ENCODE measurements at regions not wholly inside any gene's neighbourhood (a gene's known extent, or its start where the extent isn't known, plus 50 kb on each side); places are given as distances from the start of the nearest gene placed in this dataset.

DNA sequence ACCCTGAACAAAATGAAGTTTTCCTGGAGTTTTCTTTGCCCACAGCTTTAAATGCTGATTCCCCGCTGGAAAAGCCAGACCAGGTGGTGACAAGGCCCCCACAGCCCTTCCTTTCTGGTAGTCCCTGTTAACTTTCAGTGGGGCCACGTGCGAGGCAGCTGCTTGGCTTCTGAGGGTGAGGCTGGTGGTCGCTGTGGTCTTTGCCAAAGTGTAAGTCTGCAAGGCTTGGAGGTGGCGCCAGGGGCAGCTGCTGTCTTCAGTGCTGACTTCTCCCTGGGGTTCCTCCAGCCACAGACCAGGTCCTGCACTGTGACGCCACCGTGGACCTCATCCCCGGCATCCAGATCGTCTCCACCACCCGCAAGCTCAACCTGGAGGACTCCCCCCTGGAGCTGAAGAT lies 54.1 kb upstream of the TAMM41 start:
- H3K9ac ChIP-seq (ENCODE audit: extremely low read depth, low read length, poor library complexity, severe bottlenecking): no peak overlapping the region
- WGBS, 2 experiments (ENCODE audit: insufficient coverage in 1 of 2, insufficient read length in 1 of 2): 93 to 97% methylated on average over 5 to 10 of the region's 10 CpGs
- no peaks in the 10 kb centered on the region for H3K36me3 ChIP-seq (ENCODE audit: control insufficient read depth, insufficient read depth, low read length)
- no peak overlapping the region for H3K4me3 ChIP-seq (ENCODE audit: low read length)
- Mint-ChIP-seq H3K4me1 (no peaks in the 10 kb centered on the region), H3K27me3 (ENCODE audit: insufficient read depth) (peaks cover 8% of the 10 kb centered on the region), H3K9me3 (no peaks in the 10 kb centered on the region), H3K4me3 (no peak overlapping the region), H3K36me3 (ENCODE audit: low read depth) (no peaks in the 10 kb centered on the region), H3K27ac (no peak overlapping the region)
- H3K9me3 ChIP-seq (ENCODE audit: control insufficient read depth, low read length): no peaks in the 10 kb centered on the region
- DNase-seq: no peak
- H3K27me3 ChIP-seq (ENCODE audit: control insufficient read depth, insufficient read depth, low read length, poor library complexity, severe bottlenecking): no peaks in the 10 kb centered on the region
- no peaks in the 10 kb centered on the region for H3K4me1 ChIP-seq (ENCODE audit: control insufficient read depth, insufficient read depth, low read length)
- no peak overlapping the region for H3K27ac ChIP-seq (ENCODE audit: low read depth, low read length)
- TF ChIP-seq, protein P1, sequence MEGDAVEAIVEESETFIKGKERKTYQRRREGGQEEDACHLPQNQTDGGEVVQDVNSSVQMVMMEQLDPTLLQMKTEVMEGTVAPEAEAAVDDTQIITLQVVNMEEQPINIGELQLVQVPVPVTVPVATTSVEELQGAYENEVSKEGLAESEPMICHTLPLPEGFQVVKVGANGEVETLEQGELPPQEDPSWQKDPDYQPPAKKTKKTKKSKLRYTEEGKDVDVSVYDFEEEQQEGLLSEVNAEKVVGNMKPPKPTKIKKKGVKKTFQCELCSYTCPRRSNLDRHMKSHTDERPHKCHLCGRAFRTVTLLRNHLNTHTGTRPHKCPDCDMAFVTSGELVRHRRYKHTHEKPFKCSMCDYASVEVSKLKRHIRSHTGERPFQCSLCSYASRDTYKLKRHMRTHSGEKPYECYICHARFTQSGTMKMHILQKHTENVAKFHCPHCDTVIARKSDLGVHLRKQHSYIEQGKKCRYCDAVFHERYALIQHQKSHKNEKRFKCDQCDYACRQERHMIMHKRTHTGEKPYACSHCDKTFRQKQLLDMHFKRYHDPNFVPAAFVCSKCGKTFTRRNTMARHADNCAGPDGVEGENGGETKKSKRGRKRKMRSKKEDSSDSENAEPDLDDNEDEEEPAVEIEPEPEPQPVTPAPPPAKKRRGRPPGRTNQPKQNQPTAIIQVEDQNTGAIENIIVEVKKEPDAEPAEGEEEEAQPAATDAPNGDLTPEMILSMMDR (conservative IDR thresholded peaks at IDR 0.05): no peak

DNA sequence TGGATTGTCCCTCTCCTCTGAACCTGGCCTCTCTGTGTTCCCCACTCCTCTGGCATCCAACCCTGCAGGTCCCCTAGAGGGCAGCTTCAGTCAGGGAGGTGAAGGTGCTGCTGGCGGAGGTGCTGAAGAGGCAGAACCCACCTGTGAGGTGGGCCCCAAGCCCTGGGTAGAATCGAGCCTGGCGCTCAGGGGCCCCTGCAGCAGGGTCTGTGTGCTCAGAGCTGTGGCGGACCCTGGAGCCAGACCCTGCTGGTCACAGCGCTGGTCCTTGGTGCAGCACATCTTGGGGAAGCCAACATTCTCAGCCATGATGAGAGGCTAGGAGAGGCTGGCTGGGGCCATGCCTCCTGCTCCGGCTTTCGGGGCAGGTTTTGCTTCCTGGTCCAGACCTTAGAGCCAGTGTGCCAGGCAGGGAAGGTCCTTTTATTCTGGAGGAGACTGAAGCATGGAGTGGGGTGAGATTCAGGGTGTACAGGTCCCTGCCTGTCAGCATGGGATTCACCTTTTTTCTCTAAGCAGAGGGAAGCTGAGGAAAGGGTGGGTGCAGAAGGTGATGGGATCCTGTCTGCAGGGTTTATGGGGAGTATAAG lies 54.7 kb upstream of the TAMM41 start:
- no peaks in the 10 kb centered on the region for H3K9me3 Mint-ChIP-seq
- no peaks in the 10 kb centered on the region for H3K27me3 ChIP-seq (ENCODE audit: control insufficient read depth, insufficient read depth, low read length, poor library complexity, severe bottlenecking)
- WGBS, 2 experiments (ENCODE audit: insufficient coverage in 1 of 2, insufficient read length in 1 of 2): 91 to 97% methylated on average over 7 of the region's 7 CpGs
- H3K27ac ChIP-seq (ENCODE audit: low read depth, low read length): no peak overlapping the region
- H3K4me1 ChIP-seq (ENCODE audit: control insufficient read depth, insufficient read depth, low read length): no peaks in the 10 kb centered on the region
- H3K9ac ChIP-seq (ENCODE audit: extremely low read depth, low read length, poor library complexity, severe bottlenecking): no peak overlapping the region
- H3K4me1 Mint-ChIP-seq: no peaks in the 10 kb centered on the region
- H3K27ac Mint-ChIP-seq: no peak overlapping the region
- H3K4me3 ChIP-seq (ENCODE audit: low read length): no peak overlapping the region
- TF ChIP-seq, protein P1 (conservative IDR thresholded peaks at IDR 0.05): no peak
- no peaks in the 10 kb centered on the region for H3K36me3 Mint-ChIP-seq (ENCODE audit: low read depth)
- no peaks in the 10 kb centered on the region for H3K36me3 ChIP-seq (ENCODE audit: control insufficient read depth, insufficient read depth, low read length)
- H3K27me3 Mint-ChIP-seq (ENCODE audit: insufficient read depth): peaks cover 5% of the 10 kb centered on the region
- H3K9me3 ChIP-seq (ENCODE audit: control insufficient read depth, low read length): no peaks in the 10 kb centered on the region
- no peak overlapping the region for H3K4me3 Mint-ChIP-seq
- no peak for DNase-seq

DNA sequence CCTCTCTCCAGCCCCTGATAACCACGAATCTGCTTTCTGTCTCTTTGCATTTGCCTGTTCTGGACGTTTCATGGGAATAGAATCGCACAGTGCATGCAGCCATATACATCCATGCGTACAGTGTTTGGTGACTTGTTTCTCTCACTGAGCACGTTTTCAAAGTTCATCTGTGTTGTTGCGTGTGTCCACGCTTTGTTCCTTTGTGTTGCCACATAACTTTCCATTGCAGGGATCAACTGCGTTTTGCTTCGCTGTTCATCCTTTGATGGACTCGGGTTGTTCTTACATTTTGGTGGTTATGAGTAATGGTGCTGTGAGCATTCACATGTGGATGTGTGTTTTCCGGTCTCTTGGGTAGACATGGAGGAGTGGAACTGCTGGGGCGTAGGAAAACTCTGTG lies 56.4 kb upstream of the TAMM41 start:
- Histone ChIP-seq H3K36me3 (ENCODE audit: control insufficient read depth, insufficient read depth, low read length) (no peaks in the 10 kb centered on the region), H3K9ac (ENCODE audit: extremely low read depth, low read length, poor library complexity, severe bottlenecking) (no peak overlapping the region), H3K27ac (ENCODE audit: low read depth, low read length) (no peak overlapping the region), H3K9me3 (ENCODE audit: control insufficient read depth, low read length) (no peaks in the 10 kb centered on the region), H3K27me3 (ENCODE audit: control insufficient read depth, insufficient read depth, low read length, poor library complexity, severe bottlenecking) (no peaks in the 10 kb centered on the region), H3K4me1 (ENCODE audit: control insufficient read depth, insufficient read depth, low read length) (no peaks in the 10 kb centered on the region), H3K4me3 (ENCODE audit: low read length) (no peak overlapping the region)
- no peak for DNase-seq
- Mint-ChIP-seq H3K4me3 (no peak overlapping the region), H3K27me3 (ENCODE audit: insufficient read depth) (no peaks in the 10 kb centered on the region), H3K9me3 (no peaks in the 10 kb centered on the region), H3K27ac (no peak overlapping the region), H3K4me1 (no peaks in the 10 kb centered on the region), H3K36me3 (ENCODE audit: low read depth) (no peaks in the 10 kb centered on the region)
- TF ChIP-seq, protein P1 (conservative IDR thresholded peaks at IDR 0.05): no peak
- WGBS, 2 experiments (ENCODE audit: insufficient coverage in 1 of 2, insufficient read length in 1 of 2): 88 to 90% methylated on average over 10 to 12 of the region's 12 CpGs
